ENCODE measurements at regions not wholly inside any gene's neighbourhood (a gene's known extent, or its start where the extent isn't known, plus 50 kb on each side); places are given as distances from the start of the nearest gene placed in this dataset.

DNA sequence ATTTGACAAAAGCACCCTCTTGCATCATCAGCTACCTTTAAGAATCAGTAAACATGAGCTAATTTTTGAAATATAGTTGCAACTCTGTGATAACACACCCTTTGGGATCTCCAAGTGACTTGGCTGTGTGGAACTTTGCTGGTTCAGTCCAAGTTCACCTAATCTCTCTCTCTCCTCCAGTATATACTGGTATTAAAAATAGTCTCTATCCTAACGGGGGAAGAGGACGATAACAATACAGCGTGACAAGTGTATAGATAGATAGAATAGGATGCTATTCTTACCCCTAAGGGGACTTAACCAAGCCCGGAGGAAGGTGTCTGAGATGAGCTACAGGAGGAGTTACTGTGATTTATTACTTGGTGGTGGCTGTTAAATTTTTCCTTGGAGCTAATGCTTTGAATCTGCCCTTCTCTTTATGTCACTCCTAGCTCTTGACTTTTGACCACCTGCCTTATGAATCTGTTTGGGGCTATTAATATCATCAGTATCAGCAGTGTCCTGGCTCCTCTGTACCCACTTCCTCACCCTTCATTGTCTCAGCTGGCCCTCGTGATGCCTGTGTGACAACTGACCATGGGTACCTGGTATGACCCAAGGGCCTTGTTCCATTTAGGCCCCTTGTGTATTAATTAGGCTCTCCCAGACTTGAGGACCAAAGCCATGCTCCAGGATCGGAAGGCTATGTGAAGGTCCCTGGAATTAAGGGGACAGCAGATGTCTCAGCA, 223.9 kb downstream of the SREK1 start:
- TF ChIP-seq, protein P1, sequence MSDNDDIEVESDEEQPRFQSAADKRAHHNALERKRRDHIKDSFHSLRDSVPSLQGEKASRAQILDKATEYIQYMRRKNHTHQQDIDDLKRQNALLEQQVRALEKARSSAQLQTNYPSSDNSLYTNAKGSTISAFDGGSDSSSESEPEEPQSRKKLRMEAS (IDR thresholded peaks at IDR 0.05; ENCODE audit: low read depth): no peak
- TF ChIP-seq, protein P2, sequence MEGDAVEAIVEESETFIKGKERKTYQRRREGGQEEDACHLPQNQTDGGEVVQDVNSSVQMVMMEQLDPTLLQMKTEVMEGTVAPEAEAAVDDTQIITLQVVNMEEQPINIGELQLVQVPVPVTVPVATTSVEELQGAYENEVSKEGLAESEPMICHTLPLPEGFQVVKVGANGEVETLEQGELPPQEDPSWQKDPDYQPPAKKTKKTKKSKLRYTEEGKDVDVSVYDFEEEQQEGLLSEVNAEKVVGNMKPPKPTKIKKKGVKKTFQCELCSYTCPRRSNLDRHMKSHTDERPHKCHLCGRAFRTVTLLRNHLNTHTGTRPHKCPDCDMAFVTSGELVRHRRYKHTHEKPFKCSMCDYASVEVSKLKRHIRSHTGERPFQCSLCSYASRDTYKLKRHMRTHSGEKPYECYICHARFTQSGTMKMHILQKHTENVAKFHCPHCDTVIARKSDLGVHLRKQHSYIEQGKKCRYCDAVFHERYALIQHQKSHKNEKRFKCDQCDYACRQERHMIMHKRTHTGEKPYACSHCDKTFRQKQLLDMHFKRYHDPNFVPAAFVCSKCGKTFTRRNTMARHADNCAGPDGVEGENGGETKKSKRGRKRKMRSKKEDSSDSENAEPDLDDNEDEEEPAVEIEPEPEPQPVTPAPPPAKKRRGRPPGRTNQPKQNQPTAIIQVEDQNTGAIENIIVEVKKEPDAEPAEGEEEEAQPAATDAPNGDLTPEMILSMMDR (IDR thresholded peaks at IDR 0.05): no peak
